NB4 (cell line): ENCODE measurements at regions not wholly inside any gene's neighbourhood (a gene's known extent, or its start where the extent isn't known, plus 50 kb on each side); places are given as distances from the start of the nearest gene placed in this dataset.

Source experiments
- CTCF ChIP-seq: IDR thresholded peaks from one replicate; pipeline ENCODE4 v1.5.1; 2012; ENCODE audit warnings: low read depth, low read length
- MYC ChIP-seq: IDR thresholded peaks from 2 replicates; pipeline ENCODE4 v1.6.1; 2011; ENCODE audit warnings: low read depth, low read length
- POLR2A ChIP-seq: IDR thresholded peaks from 2 replicates; pipeline ENCODE4 v1.6.1; 2011; ENCODE audit warnings: mild to moderate bottlenecking; ENCODE audit not compliant: insufficient read length; ENCODE audit errors: extremely low read depth
- TF ChIP-seq, protein P1 (sequence below): IDR thresholded peaks from 2 replicates; pipeline ENCODE4 v1.6.1; 2011; ENCODE audit warnings: low read depth, low read length

GRCh38 chr5:124514956-124515355 is 231.5 kb downstream of the ZNF608 start:
- TF ChIP-seq CTCF (no peak), POLR2A (no peak), MYC (no peak)
- TF ChIP-seq, protein P1, sequence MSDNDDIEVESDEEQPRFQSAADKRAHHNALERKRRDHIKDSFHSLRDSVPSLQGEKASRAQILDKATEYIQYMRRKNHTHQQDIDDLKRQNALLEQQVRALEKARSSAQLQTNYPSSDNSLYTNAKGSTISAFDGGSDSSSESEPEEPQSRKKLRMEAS: no peak
